HT1080 (cell line): ENCODE measurements at regions not wholly inside any gene's neighbourhood (a gene's known extent, or its start where the extent isn't known, plus 50 kb on each side); places are given as distances from the start of the nearest gene placed in this dataset.
"Not testable (repeated sequence)": the region's sequence is repeated elsewhere in the genome, so short reads cannot be mapped to it uniquely, and the experiment has no call there.

Source experiments
- DNase-seq: peaks from one replicate; pipeline ENCODE4 v3.0.0-alpha.2; 2015; ENCODE audit warnings: low read depth

- no peak for DNase-seq
Observed at GRCh38 chr14:97137705-97138104, 340.5 kb downstream of the VRK1 start.

DNA sequence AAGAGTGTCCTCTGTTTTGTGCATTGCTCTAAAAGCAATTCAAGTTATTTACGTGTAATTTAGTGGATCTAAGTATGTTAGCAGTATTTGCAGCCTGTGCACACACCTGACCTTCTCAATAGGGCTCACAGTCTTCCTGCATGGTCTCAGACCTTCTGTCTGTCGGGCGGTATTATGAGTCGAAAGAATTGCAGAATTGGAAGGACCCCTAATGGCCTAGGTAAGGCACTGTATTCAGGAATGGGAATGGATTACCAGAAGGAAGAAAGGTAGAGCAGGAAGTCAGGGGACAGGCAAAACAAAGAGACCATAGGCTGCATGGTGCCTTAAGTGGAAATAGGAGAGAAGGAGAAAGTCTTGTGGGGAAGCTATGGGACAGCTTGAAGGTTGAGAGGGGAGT lies 341.6 kb downstream of the VRK1 start:
- DNase-seq: no peak

DNA sequence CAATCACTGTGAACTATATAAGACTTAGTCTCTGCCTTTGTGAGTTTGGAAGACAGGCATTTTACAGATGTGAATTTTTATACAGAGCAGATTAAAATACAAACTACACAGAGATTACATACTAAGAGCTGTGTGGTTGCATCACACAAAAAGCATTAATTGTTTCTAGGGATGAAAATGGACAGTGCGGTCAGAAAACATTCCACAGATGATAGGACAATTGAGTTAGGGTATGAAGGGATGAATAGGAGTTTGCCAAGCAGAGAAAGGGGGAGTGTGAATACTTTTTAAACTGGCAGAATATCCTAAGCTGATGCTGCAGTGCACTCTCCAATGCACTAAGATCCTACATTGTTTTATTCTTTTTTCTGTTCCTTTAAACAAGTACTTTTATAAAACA lies 345.8 kb downstream of the VRK1 start:
- no peak for DNase-seq

DNA sequence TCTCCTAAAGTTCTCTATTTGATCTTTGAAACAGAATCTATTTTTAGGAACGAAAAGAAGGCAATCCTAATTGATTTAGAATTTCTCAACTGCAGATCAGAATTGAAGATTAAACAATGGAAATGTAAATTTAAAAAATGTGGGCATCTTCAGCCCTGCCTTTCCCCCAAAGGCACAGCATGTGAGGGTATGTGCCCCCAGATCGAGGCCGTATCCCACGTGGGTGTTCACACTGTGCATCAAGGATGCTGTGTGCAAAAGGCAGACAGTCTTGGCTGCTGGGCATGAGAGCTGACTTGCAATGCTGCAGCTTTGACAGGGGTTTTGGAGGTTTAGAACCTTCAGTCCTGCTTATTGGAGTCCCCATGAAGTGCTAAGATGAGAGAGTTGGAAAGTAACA lies 346.3 kb downstream of the VRK1 start:
- no peak for DNase-seq

GRCh38 chr14:97148021-97148420 lies 350.8 kb downstream of the VRK1 start:
- DNase-seq: not testable (repeated sequence)

DNA sequence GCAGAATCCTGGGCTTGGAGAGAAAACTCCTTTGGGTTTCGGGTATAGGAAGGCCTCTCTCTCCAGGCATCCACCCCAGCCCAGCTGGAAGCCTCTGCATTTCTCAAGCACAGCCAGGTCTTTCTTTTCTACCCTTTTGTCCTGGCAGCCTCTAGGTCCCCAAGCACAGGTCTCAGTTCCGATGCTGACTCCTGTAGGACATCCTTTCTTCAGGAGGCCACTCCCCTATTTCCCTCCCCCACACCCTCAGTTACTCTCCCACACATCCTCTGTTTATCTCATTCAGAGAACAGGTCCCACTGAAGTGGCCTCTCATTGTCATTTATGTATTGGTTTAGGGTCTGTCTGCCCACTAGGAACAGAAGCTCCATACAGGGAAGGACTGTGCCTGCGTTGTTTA lies 352.6 kb downstream of the VRK1 start:
- no peak for DNase-seq

DNA sequence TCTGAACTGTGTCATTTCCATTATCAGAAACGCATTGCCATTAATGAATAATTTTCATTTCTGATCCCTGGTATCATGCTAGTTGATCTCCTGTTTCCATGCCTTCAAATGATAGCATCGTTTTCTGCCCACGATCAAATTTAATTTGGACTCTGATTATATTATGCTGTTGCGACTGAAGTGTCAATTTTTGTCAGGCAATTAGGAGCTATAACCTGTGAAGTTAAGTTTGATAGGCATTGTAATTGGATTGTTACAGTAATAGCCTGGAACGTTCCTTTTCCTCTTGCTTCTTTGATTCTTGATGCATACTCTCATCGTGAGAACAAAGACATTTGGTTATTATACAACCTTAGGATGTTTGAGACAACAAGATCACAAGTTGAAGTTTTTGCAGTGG lies 356.3 kb downstream of the VRK1 start:
- DNase-seq: no peak

- no peak for DNase-seq
Observed at GRCh38 chr14:97155320-97155719, 358.1 kb downstream of the VRK1 start.

DNA sequence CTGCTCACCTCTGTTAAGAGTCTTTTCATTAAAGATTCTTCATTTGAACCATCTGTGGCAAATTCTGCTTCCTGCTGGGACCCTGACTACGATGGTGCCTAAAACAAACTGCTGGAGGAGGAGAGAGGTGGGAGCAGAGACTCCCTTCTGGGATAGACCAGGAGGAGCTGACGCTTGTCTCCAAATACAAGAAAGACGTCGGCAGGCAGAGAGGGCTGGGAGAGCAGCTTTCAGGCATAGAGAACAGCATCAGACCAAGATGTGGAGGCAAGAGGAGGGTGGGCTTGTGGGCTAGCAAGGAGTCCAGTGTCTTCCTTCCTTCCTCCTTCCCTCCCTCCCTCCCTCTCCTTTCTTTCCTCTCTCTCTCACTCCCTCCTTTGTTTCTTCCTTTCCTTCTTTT lies 358.6 kb downstream of the VRK1 start:
- no peak for DNase-seq

DNA sequence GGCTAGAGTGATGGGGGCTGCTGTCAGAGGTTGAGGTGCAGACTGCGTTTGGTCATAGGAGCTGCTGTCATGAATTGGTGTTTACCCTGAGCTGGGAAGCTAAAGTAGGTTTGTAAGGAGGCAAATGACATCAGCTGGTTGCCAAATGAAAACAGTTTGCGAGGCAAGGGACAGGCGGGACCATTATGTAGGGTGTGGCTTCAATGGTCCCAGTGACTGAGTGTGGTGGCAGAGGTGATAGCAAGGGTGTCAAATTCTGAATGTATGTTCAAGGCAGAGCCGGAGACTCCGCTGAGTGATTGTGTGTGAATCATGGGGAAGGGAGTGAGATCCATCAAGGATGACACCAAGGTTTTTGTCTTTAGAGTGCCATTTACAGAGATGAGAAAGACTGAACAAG lies 359.5 kb downstream of the VRK1 start:
- no peak for DNase-seq

DNA sequence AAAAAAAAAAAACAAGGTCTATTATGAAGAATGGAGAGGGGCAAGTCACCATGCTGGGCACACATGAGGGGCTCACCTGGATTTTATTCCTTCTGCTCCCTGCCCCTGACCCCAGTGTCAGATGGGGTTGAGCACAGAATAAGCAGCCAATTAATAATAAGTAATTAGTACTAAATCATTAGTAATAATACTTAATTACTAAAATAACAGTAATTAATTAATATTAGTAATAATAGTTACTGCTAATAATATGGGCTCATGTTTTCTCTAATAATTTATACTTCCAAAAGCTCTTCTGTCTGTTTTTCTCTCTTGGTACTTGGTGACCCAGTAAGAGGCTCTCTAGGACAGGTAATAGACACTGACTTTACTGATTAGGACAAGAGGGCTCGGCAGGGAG lies 360.9 kb downstream of the VRK1 start:
- no peak for DNase-seq

- DNase-seq: no peak
Observed at GRCh38 chr14:97159124-97159523, 361.9 kb downstream of the VRK1 start.

- DNase-seq: no peak
Observed at GRCh38 chr14:97162621-97163020, 365.4 kb downstream of the VRK1 start.

GRCh38 chr14:97164021-97164420 lies 366.8 kb downstream of the VRK1 start:
- DNase-seq: peak; percentile 42

DNA sequence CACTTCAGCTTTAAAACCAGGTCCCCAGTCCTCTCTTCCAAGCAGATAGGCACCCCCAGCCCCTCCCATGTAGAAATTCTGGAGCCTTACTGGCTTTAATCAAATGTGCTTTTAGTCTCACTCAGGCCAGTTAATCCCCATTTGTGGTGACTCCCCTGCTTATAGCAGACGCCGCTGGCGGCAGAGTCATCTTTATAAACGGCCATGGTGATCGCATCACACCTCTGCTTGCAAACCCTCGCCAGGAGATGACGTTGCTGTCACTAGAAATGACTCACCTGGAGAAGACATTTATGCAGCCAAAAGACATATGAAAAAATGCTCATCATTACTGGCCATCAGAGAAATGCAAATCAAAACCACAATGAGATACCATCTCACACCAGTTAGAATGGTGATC lies 369.3 kb downstream of the VRK1 start:
- DNase-seq: peak; percentile 49

DNA sequence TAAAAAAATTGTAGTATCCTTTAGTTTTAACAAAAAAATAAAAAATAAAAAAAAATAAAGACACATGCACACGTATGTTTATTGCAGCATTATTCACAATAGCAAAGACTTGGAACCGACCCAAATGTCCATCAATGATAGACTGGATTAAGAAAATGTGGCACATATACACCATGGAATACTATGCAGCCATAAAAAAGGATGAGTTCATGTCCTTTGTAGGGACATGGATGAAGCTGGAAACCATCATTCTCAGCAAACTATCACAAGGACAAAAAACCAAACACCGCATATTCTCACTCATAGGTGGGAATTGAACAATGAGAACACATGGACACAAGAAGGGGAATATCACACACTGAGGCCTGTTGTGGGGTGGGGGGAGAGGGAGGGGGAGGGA lies 370.4 kb downstream of the VRK1 start:
- DNase-seq: not testable (repeated sequence)

GRCh38 chr14:97172644-97173043 lies 375.5 kb downstream of the VRK1 start:
- no peak for DNase-seq

DNA sequence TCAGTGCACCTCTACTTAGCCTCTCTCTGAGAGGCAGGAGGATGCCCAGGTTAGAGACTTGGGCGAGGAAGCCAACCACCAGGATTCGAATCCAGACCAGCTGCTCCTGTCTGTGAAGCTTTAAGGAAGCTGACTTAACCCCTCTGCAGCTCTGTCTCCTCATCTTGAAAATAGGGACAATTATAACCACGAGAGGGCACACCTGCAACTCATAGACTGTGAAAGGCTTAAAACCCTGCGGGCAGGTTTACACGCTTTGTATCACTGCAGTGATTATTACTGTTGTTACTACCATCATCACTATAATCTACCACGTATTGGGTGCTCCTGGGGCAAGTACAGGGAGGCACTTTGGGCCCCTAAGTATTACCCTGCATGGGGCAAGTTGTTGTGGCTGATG lies 379.8 kb downstream of the VRK1 start:
- DNase-seq: peak; percentile 33

DNA sequence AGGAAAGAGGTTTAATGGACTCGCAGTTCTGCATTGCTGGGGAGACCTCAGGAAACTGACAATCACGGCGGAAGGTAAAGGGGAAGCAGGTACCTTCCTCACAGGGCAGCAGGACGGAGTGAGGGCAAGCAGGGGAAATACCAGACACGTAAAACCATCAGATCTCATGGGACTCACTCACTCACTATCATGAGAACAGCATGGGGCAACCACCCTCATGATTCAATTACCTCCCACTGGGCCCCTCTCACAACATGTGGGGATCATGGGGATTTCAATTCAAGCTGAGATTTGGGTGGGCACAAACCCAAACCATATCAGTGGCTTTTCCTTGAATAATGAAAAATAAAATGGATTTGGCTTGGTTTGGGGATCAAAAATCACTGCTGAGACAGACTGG lies 380.5 kb downstream of the VRK1 start:
- DNase-seq: no peak

GRCh38 chr14:97178781-97179180 lies 381.6 kb downstream of the VRK1 start:
- peak; percentile 87 for DNase-seq

DNA sequence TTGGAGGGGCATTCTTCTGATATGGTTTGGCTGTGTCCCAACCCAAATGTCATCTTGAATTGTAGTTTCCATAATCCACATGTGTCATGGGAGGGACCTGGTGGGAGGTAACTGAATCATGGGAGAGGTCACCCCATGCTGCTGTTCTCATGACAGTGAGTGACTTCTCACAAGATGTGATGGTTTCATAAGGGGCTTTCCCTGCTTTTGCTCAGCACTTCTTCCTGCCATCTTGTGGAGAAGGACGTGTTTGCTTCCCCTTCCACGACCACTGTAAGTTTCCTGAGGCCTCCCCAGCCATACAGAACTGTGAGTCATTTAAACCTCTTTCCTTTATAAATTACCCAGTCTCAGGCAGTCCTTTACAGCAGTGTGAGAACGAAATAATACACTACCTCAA lies 382.4 kb downstream of the VRK1 start:
- DNase-seq: peak; percentile 70

DNA sequence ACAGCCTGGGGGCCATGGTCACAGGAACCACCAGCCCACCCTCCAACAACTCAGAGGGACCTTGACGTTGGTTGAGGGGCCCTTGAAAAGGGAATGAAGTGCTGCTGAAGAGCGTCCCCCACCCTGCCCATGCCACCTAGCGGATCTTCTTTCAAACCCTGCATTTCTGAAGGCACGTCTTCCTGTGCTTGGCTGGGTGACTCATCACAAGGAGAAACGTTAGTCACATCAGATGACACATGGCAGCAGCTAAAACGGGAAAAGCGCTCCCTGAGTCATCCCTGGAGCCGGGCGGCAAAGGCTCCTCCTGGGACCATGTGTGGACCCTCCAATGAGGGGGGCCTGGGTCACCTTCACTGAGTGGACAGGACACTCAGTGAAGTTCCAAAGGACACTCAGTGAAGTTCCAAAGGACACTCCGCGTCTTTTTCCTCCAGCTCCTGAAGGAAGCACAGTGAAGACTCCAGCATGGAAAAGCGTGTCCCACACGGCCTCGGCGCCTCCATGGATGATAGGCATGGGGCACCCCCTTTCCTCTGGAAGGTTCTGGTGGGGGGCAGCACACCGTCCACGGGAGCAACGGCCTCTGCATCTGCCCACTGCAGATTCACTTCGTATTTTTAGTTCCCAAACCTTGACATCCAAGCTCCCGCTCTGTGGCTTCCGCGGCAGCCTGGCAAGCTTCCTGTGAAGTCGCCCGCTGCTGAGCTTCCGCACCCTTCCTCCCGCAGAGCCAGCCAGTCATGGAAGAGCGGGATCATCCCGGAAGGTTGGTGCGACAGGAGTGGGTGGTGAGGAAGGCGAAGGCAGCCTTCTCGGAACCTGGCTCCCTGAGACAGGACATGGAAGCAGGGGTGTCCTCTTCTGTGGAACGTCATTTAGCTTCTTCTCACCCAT lies 383.4 kb downstream of the VRK1 start:
- peak; percentile 95 for DNase-seq

DNA sequence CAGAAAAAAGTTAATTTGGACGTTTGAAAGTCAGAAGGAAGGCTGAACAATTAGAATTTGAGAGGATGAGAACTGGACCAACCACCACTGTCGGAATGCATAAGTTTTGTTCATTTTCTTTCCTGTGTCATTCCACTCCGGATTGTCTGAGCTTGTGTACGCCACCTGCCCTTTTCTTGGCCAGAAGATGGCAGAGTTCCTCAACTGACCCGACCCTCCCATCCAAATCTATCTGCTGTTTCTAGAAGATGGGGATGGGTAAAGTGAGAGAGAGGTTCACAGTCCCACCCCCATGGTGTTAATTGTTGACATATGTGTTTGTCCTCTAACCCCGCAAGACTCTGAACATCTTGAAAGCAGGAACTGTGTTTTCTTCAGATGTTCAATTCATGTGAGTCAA lies 388.0 kb downstream of the VRK1 start:
- DNase-seq: no peak

DNA sequence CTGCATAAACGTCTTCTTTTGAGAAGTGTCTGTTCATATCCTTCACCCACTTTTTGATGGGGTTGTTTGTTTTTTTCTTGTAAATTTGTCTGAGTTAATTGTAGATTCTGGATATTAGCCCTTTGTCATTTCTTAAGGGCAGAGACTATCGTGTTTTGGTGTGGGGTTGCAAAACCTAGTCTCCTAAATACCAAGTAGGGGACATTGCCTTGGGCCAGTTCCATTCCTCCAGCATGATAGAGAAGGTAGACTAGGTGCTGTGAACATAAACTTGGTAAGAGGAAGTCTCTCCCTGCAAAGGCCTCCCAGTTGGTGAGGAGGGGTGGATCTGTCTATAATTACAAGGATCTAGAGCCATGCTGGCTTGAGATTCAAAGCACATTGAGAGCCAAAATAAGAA lies 390.7 kb downstream of the VRK1 start:
- no peak for DNase-seq
